Endothelial cell (in vitro differentiated cells): ENCODE measurements at regions not wholly inside any gene's neighbourhood (a gene's known extent, or its start where the extent isn't known, plus 50 kb on each side); places are given as distances from the start of the nearest gene placed in this dataset.

Experiments
- DNase-seq: peaks from one replicate; pipeline ENCODE4 v3.0.0; 2021; ENCODE audit warnings: low spot score
- H3K27ac Mint-ChIP-seq: one replicate; pipeline ENCODE4 v1.8.0; 2021; ENCODE audit warnings: mixed read lengths, inconsistent platforms; ENCODE audit not compliant: unreplicated experiment
- H3K27me3 Mint-ChIP-seq: one replicate; pipeline ENCODE4 v1.8.0; 2021; ENCODE audit warnings: mild to moderate bottlenecking, moderate library complexity, mixed read lengths, inconsistent platforms; ENCODE audit not compliant: unreplicated experiment
- H3K36me3 Mint-ChIP-seq: one replicate; pipeline ENCODE4 v1.8.0; 2021; ENCODE audit warnings: mild to moderate bottlenecking, low read depth, mixed read lengths, inconsistent platforms; ENCODE audit not compliant: unreplicated experiment
- H3K4me1 Mint-ChIP-seq: one replicate; pipeline ENCODE4 v1.8.0; 2021; ENCODE audit warnings: mild to moderate bottlenecking, mixed read lengths, inconsistent platforms; ENCODE audit not compliant: unreplicated experiment
- H3K4me3 Mint-ChIP-seq: one replicate; pipeline ENCODE4 v1.8.0; 2021; ENCODE audit warnings: mild to moderate bottlenecking, mixed read lengths, inconsistent platforms; ENCODE audit not compliant: unreplicated experiment
- H3K9me3 Mint-ChIP-seq: one replicate; pipeline ENCODE4 v1.8.0; 2021; ENCODE audit warnings: mixed read lengths, inconsistent platforms; ENCODE audit not compliant: unreplicated experiment
- CTCF ChIP-seq: fragments of 200-600 bp; sonication (generic); IDR thresholded peaks from one replicate; pipeline ENCODE4 v1.5.0; 2021; ENCODE audit warnings: antibody characterized with exemption; ENCODE audit not compliant: unreplicated experiment

GRCh38 chr3:177898185-177898584 lies 638.1 kb upstream of the KCNMB2 start:
- Mint-ChIP-seq H3K36me3 (peaks cover 7% of the 10 kb centered on the region), H3K4me1 (peaks cover 3% of the 10 kb centered on the region), H3K9me3 (no peaks in the 10 kb centered on the region), H3K4me3 (no peak overlapping the region), H3K27me3 (peaks cover 2% of the 10 kb centered on the region), H3K27ac (no peak overlapping the region)
- no peak for TF ChIP-seq CTCF
- DNase-seq: no peak

GRCh38 chr3:177899275-177900067 lies 636.8 kb upstream of the KCNMB2 start:
- Mint-ChIP-seq H3K4me3 (no peak overlapping the region), H3K36me3 (peaks cover 7% of the 10 kb centered on the region), H3K4me1 (no peaks in the 10 kb centered on the region), H3K9me3 (no peaks in the 10 kb centered on the region), H3K27ac (no peak overlapping the region), H3K27me3 (peaks cover 2% of the 10 kb centered on the region)
- no peak for TF ChIP-seq CTCF
- no peak for DNase-seq

DNA sequence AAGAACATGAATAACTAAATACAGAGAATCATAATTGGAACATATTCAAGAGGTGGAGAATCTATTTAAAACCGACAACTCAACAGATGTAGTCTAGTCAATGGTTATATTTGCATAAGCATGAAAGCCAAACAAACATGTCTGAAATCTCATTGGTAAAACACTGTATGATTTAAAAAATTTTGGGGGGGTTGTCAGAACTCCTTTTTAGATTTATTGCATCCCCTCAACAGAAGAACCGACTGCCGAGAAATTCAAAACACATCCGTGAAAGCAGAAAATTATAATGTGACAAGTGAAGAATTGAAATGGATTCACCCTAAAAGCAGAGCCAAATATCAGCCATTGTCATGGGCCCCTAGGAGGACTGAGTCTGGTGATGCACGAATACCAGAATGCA lies 633.4 kb upstream of the KCNMB2 start:
- DNase-seq: no peak
- Mint-ChIP-seq H3K9me3 (no peaks in the 10 kb centered on the region), H3K4me3 (no peak overlapping the region), H3K27ac (no peak overlapping the region), H3K36me3 (peaks cover 4% of the 10 kb centered on the region), H3K4me1 (no peaks in the 10 kb centered on the region), H3K27me3 (no peaks in the 10 kb centered on the region)
- TF ChIP-seq CTCF: no peak

DNA sequence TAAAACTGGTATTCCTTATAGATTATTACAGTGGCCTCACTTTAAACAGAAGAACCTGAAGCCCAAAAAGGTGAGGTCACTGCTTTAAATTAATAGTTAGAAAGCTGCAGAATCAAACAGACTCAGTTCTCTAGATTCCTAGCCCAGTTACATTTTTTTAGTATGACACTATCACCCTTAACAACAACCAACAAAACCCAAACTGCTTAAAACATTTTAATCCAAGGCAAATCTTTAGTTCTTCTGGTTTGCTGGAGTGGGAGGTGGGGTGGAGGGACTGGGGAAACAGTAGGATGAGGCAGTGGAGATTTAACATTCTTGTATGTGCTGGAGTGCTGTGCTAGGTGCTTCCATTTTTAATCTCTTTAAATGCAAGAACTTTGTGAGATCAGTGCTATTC lies 631.6 kb upstream of the KCNMB2 start:
- Mint-ChIP-seq H3K36me3 (no peaks in the 10 kb centered on the region), H3K27me3 (no peaks in the 10 kb centered on the region), H3K9me3 (no peaks in the 10 kb centered on the region), H3K27ac (no peak overlapping the region), H3K4me1 (no peaks in the 10 kb centered on the region), H3K4me3 (no peak overlapping the region)
- no peak for TF ChIP-seq CTCF
- DNase-seq: no peak
